WTC11 (cell line): ENCODE measurements at regions not wholly inside any gene's neighbourhood (a gene's known extent, or its start where the extent isn't known, plus 50 kb on each side); places are given as distances from the start of the nearest gene placed in this dataset.

Experiments
- ATAC-seq: fragments of 200-7000 bp; cut with Tn5 transposase; 2 replicates; pipeline ENCODE4 v1.10.0; 2021; ENCODE audit warnings: mild to moderate bottlenecking, moderate library complexity
- CTCF ChIA-PET: fragments of 300-600 bp; sonication (Branson Sonifier 250); formaldehyde crosslinking; loops from one replicate; lab custom pipeline; 2021; ENCODE audit warnings: antibody characterized with exemption; lab: Charles Lee
- POLR2A ChIA-PET: fragments of 350-600 bp; sonication (Branson Sonifier 250); formaldehyde crosslinking; loops from one replicate; lab custom pipeline; 2021; ENCODE audit warnings: antibody characterized with exemption; lab: Charles Lee
- DNase-seq: peaks from one replicate; pipeline ENCODE4 v3.0.0; 2021; ENCODE audit warnings: low spot score
- H3K27ac Mint-ChIP-seq: 2 replicates; pipeline ENCODE4 v1.8.0; 2021; ENCODE audit warnings: mixed read lengths
- H3K27me3 Mint-ChIP-seq: 2 replicates; pipeline ENCODE4 v1.8.0; 2021; ENCODE audit warnings: low read depth, mild to moderate bottlenecking, moderate library complexity, mixed read lengths
- H3K36me3 Mint-ChIP-seq: 2 replicates; pipeline ENCODE4 v1.8.0; 2021; ENCODE audit warnings: mixed read lengths
- H3K4me1 Mint-ChIP-seq: 2 replicates; pipeline ENCODE4 v1.8.0; 2022; ENCODE audit warnings: mixed read lengths
- H3K4me3 Mint-ChIP-seq: 2 replicates; pipeline ENCODE4 v1.8.0; 2021; ENCODE audit warnings: mild to moderate bottlenecking, moderate library complexity, mixed read lengths
- H3K9me3 Mint-ChIP-seq: 2 replicates; pipeline ENCODE4 v1.8.0; 2021; ENCODE audit warnings: mixed read lengths
- AR ChIP-seq: fragments of 250-450 bp; sonication (Bioruptor Pico); IDR thresholded peaks from 2 replicates; pipeline ENCODE4 v1.9.0; 2021; ENCODE audit warnings: mild to moderate bottlenecking
- EMX1 ChIP-seq: fragments of 250-450 bp; sonication (Bioruptor Pico); IDR thresholded peaks from 2 replicates; pipeline ENCODE4 v1.8.0; 2021; ENCODE audit warnings: mild to moderate bottlenecking
- FOXJ3 ChIP-seq: sonication (generic); formaldehyde crosslinking; IDR thresholded peaks from 2 replicates; pipeline ENCODE4 v1.9.0; 2021; ENCODE audit warnings: missing genetic modification reagents, mild to moderate bottlenecking, borderline replicate concordance
- HMGXB4 ChIP-seq: sonication (generic); formaldehyde crosslinking; IDR thresholded peaks from 2 replicates; pipeline ENCODE4 v1.8.1; 2023; ENCODE audit warnings: mild to moderate bottlenecking, moderate library complexity, missing genetic modification reagents
- IRF2 ChIP-seq: sonication (generic); formaldehyde crosslinking; IDR thresholded peaks from 2 replicates; pipeline ENCODE4 v1.8.0; 2022; ENCODE audit warnings: low read depth, missing genetic modification reagents, borderline replicate concordance
- KAT7 ChIP-seq: sonication (generic); formaldehyde crosslinking; IDR thresholded peaks from 2 replicates; pipeline ENCODE4 v1.8.1; 2023; ENCODE audit warnings: missing genetic modification reagents, mild to moderate bottlenecking, borderline replicate concordance
- MLX ChIP-seq: sonication (generic); formaldehyde crosslinking; IDR thresholded peaks from 2 replicates; pipeline ENCODE4 v1.8.1; 2023; ENCODE audit warnings: mild to moderate bottlenecking, missing genetic modification reagents, moderate library complexity
- PREB ChIP-seq: sonication (generic); formaldehyde crosslinking; IDR thresholded peaks from 2 replicates; pipeline ENCODE4 v1.8.1; 2022; ENCODE audit warnings: mild to moderate bottlenecking, missing genetic modification reagents, moderate library complexity, borderline replicate concordance
- SOX15 ChIP-seq: fragments of 250-450 bp; sonication (Bioruptor Pico); IDR thresholded peaks from 2 replicates; pipeline ENCODE4 v1.9.0; 2021; ENCODE audit warnings: mild to moderate bottlenecking
- TCF7 ChIP-seq: sonication (generic); formaldehyde crosslinking; IDR thresholded peaks from 2 replicates; pipeline ENCODE4 v1.8.0; 2022; ENCODE audit warnings: mild to moderate bottlenecking, low read depth, missing genetic modification reagents, moderate library complexity
- ZNF121 ChIP-seq: sonication (generic); formaldehyde crosslinking; IDR thresholded peaks from 2 replicates; pipeline ENCODE4 v1.8.0; 2023; ENCODE audit warnings: missing genetic modification reagents
- ZNF219 ChIP-seq: sonication (generic); formaldehyde crosslinking; IDR thresholded peaks from 2 replicates; pipeline ENCODE4 v1.8.0; 2023; ENCODE audit warnings: missing genetic modification reagents, mild to moderate bottlenecking, borderline replicate concordance
- ZNF317 ChIP-seq: sonication (generic); formaldehyde crosslinking; IDR thresholded peaks from 2 replicates; pipeline ENCODE4 v1.8.1; 2023; ENCODE audit warnings: low read depth, mild to moderate bottlenecking, moderate library complexity, missing genetic modification reagents, borderline replicate concordance
- ZNF416 ChIP-seq: fragments of 250-450 bp; sonication (Bioruptor Pico); IDR thresholded peaks from 2 replicates; pipeline ENCODE4 v1.9.0; 2021; ENCODE audit warnings: mild to moderate bottlenecking, inconsistent platforms
- ZNF512 ChIP-seq: sonication (generic); formaldehyde crosslinking; IDR thresholded peaks from 2 replicates; pipeline ENCODE4 v1.8.1; 2022; ENCODE audit warnings: missing genetic modification reagents, borderline replicate concordance
- TF ChIP-seq, protein P1 (sequence below): sonication (generic); formaldehyde crosslinking; IDR thresholded peaks from 2 replicates; pipeline ENCODE4 v1.8.1; 2022; ENCODE audit warnings: low read depth, missing genetic modification reagents, borderline replicate concordance
- TF ChIP-seq, protein P2 (sequence below): sonication (generic); formaldehyde crosslinking; IDR thresholded peaks from 2 replicates; pipeline ENCODE4 v1.8.1; 2023; ENCODE audit warnings: mild to moderate bottlenecking, missing genetic modification reagents
- TF ChIP-seq, protein P3 (sequence below): fragments of 200-600 bp; IDR thresholded peaks from 2 replicates; pipeline ENCODE4 v1.8.0; 2022; ENCODE audit warnings: antibody characterized with exemption
- TF ChIP-seq, protein P4 (sequence below): fragments of 250-450 bp; sonication (Bioruptor Pico); IDR thresholded peaks from 2 replicates; pipeline ENCODE4 v2.1.2; 2022; ENCODE audit warnings: mild to moderate bottlenecking, moderate library complexity

GRCh38 chr5:74530326-74531050 lies 110.0 kb downstream of the ENC1 start (continued):
- TF ChIP-seq, protein P1, sequence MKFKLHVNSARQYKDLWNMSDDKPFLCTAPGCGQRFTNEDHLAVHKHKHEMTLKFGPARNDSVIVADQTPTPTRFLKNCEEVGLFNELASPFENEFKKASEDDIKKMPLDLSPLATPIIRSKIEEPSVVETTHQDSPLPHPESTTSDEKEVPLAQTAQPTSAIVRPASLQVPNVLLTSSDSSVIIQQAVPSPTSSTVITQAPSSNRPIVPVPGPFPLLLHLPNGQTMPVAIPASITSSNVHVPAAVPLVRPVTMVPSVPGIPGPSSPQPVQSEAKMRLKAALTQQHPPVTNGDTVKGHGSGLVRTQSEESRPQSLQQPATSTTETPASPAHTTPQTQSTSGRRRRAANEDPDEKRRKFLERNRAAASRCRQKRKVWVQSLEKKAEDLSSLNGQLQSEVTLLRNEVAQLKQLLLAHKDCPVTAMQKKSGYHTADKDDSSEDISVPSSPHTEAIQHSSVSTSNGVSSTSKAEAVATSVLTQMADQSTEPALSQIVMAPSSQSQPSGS (CRISPR knock-in tag): no peak
- TF ChIP-seq TCF7 (CRISPR knock-in tag): no peak
- TF ChIP-seq, protein P2, sequence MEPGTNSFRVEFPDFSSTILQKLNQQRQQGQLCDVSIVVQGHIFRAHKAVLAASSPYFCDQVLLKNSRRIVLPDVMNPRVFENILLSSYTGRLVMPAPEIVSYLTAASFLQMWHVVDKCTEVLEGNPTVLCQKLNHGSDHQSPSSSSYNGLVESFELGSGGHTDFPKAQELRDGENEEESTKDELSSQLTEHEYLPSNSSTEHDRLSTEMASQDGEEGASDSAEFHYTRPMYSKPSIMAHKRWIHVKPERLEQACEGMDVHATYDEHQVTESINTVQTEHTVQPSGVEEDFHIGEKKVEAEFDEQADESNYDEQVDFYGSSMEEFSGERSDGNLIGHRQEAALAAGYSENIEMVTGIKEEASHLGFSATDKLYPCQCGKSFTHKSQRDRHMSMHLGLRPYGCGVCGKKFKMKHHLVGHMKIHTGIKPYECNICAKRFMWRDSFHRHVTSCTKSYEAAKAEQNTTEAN: no peak

- POLR2A ChIA-PET: no interaction called here
- TF ChIP-seq ZNF219: no peak
- TF ChIP-seq EMX1 (CRISPR knock-in tag): no peak
- no peak for TF ChIP-seq MLX
- TF ChIP-seq, protein P3, sequence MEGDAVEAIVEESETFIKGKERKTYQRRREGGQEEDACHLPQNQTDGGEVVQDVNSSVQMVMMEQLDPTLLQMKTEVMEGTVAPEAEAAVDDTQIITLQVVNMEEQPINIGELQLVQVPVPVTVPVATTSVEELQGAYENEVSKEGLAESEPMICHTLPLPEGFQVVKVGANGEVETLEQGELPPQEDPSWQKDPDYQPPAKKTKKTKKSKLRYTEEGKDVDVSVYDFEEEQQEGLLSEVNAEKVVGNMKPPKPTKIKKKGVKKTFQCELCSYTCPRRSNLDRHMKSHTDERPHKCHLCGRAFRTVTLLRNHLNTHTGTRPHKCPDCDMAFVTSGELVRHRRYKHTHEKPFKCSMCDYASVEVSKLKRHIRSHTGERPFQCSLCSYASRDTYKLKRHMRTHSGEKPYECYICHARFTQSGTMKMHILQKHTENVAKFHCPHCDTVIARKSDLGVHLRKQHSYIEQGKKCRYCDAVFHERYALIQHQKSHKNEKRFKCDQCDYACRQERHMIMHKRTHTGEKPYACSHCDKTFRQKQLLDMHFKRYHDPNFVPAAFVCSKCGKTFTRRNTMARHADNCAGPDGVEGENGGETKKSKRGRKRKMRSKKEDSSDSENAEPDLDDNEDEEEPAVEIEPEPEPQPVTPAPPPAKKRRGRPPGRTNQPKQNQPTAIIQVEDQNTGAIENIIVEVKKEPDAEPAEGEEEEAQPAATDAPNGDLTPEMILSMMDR: no peak
- TF ChIP-seq AR (CRISPR knock-in tag): no peak
- TF ChIP-seq, protein P4, sequence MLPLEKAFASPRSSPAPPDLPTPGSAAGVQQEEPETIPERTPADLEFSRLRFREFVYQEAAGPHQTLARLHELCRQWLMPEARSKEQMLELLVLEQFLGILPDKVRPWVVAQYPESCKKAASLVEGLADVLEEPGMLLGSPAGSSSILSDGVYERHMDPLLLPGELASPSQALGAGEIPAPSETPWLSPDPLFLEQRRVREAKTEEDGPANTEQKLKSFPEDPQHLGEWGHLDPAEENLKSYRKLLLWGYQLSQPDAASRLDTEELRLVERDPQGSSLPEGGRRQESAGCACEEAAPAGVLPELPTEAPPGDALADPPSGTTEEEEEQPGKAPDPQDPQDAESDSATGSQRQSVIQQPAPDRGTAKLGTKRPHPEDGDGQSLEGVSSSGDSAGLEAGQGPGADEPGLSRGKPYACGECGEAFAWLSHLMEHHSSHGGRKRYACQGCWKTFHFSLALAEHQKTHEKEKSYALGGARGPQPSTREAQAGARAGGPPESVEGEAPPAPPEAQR (CRISPR knock-in tag): no peak
- no peak for TF ChIP-seq ZNF512 (CRISPR knock-in tag)
- no peak for TF ChIP-seq SOX15
- TF ChIP-seq, protein P2: no peak
- no peak for TF ChIP-seq ZNF317 (CRISPR knock-in tag)
- TF ChIP-seq KAT7 (CRISPR knock-in tag): no peak
- no peak for TF ChIP-seq FOXJ3 (CRISPR knock-in tag)
- no peak for TF ChIP-seq ZNF416 (CRISPR knock-in tag)
- no peak for TF ChIP-seq ZNF121 (CRISPR knock-in tag)
- TF ChIP-seq PREB (CRISPR knock-in tag): no peak
- no peak for TF ChIP-seq HMGXB4
- TF ChIP-seq IRF2 (CRISPR knock-in tag): no peak
- CTCF ChIA-PET: no interaction called here
Measured at GRCh38 chr5:74529101-74529500, 111.4 kb downstream of the ENC1 start.

More at GRCh38 chr5:74529101-74529500, 111.4 kb downstream of the ENC1 start:
- H3K36me3 Mint-ChIP-seq: peaks cover 40% of the 10 kb centered on the region
- H3K27me3 Mint-ChIP-seq: peaks cover 3% of the 10 kb centered on the region; the same call in 1 of the 2 replicates
- DNase-seq: no peak
- no peaks in the 10 kb centered on the region for H3K4me1 Mint-ChIP-seq
- peaks cover 68% of the 10 kb centered on the region for H3K9me3 Mint-ChIP-seq
- no peak for ATAC-seq
- no peak overlapping the region for H3K27ac Mint-ChIP-seq
- H3K4me3 Mint-ChIP-seq: no peak overlapping the region
